Erythroblast (primary cell): ENCODE measurements at regions not wholly inside any gene's neighbourhood (a gene's known extent, or its start where the extent isn't known, plus 50 kb on each side); places are given as distances from the start of the nearest gene placed in this dataset.

ENCODE experiments used
- DNase-seq, 2 experiments: peaks; one replicate each; lab custom pipeline; 2025; lab: John Stamatoyannopoulos, UW
- GATA1 ChIP-seq: IDR thresholded peaks from 2 replicates; pipeline ENCODE4 v1.6.1; 2011; ENCODE audit warnings: low read depth, mild to moderate bottlenecking, control low read depth, low read length, moderate library complexity
- POLR2A ChIP-seq: IDR thresholded peaks from 2 replicates; pipeline ENCODE4 v1.6.1; 2011; ENCODE audit warnings: mild to moderate bottlenecking, low read length

GRCh38 chr21:37967036-37967435, 50.8 kb upstream of the KCNJ6 start:
- DNase-seq, result no peak

GRCh38 chr21:37968744-37969143, 52.5 kb upstream of the KCNJ6 start:
- TF ChIP-seq GATA1 (no peak), POLR2A (no peak)

More at GRCh38 chr21:37967036-37967435, 50.8 kb upstream of the KCNJ6 start:
- no peak for TF ChIP-seq GATA1
- no peak for TF ChIP-seq POLR2A

GRCh38 chr21:37970548-37970947, 54.3 kb upstream of the KCNJ6 start:
- no peak for DNase-seq
- no peak for TF ChIP-seq POLR2A
- no peak for TF ChIP-seq GATA1

More at GRCh38 chr21:37968744-37969143, 52.5 kb upstream of the KCNJ6 start:
- no peak for DNase-seq

- no peak for DNase-seq
- no peak for TF ChIP-seq GATA1
- no peak for TF ChIP-seq POLR2A
Measured at GRCh38 chr21:37971390-37971950, 55.2 kb upstream of the KCNJ6 start.

- no peak for DNase-seq
- TF ChIP-seq POLR2A, result no peak
- TF ChIP-seq GATA1, result no peak
Measured at GRCh38 chr21:37974081-37974480, 57.8 kb upstream of the KCNJ6 start.

- no peak for DNase-seq
- TF ChIP-seq POLR2A, result no peak
- TF ChIP-seq GATA1, result no peak
Measured at GRCh38 chr21:37982496-37983318, 66.5 kb upstream of the KCNJ6 start.

GRCh38 chr21:37983336-37984095, 67.3 kb upstream of the KCNJ6 start:
- TF ChIP-seq POLR2A (no peak), GATA1 (no peak)

GRCh38 chr21:37984416-37984815, 68.2 kb upstream of the KCNJ6 start:
- DNase-seq, result no peak
- TF ChIP-seq GATA1 (no peak), POLR2A (no peak)

More at GRCh38 chr21:37983336-37984095, 67.3 kb upstream of the KCNJ6 start:
- DNase-seq, result no peak

GRCh38 chr21:37986000-37986399, 69.7 kb upstream of the KCNJ6 start:
- TF ChIP-seq POLR2A (no peak), GATA1 (no peak)

GRCh38 chr21:37986751-37987399, 70.6 kb upstream of the KCNJ6 start:
- no peak for DNase-seq
- TF ChIP-seq POLR2A (no peak), GATA1 (no peak)

More at GRCh38 chr21:37986000-37986399, 69.7 kb upstream of the KCNJ6 start:
- no peak for DNase-seq

- DNase-seq, result no peak
- TF ChIP-seq GATA1, result no peak
- TF ChIP-seq POLR2A, result no peak
Measured at GRCh38 chr21:37987668-37988067, 71.4 kb upstream of the KCNJ6 start.

GRCh38 chr21:37993071-37993470, 76.8 kb upstream of the KCNJ6 start:
- DNase-seq, result no peak
- TF ChIP-seq GATA1, result no peak
- no peak for TF ChIP-seq POLR2A

- no peak for DNase-seq
- TF ChIP-seq POLR2A (no peak), GATA1 (no peak)
Measured at GRCh38 chr21:37994211-37994610, 78.0 kb upstream of the KCNJ6 start.

GRCh38 chr21:38012672-38013071, 96.4 kb upstream of the KCNJ6 start:
- DNase-seq, result no peak
- no peak for TF ChIP-seq GATA1
- TF ChIP-seq POLR2A, result no peak
